ENCODE measurements at regions not wholly inside any gene's neighbourhood (a gene's known extent, or its start where the extent isn't known, plus 50 kb on each side); places are given as distances from the start of the nearest gene placed in this dataset.

DNA sequence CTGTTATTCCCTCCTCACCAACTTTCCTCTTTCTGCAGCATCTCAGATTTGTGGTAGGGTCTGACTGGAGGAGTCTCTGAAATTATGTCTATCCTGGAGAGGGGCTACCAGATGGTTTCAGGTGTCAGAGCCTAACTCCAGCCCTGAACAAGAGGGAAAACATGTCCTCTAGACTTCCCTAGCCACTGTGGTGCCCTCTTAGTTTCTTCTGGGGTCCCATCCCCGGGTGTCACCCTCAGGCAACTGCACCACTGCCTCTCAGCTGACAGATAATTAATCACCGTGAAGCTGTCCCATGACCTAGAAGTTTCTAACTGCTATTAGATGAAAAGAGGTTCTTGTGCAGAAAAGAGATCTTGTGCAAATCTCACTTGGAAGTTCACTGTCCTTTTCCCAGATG lies 95.1 kb upstream of the CELF4 start:
- WGBS, 2 donors: 74 to 88% methylated on average over 2 of the region's 2 CpGs
- intact Hi-C loops (cut with DNase I; ENCODE audit: low total_unique reads): no loop called here
- TF ChIP-seq, protein P1, sequence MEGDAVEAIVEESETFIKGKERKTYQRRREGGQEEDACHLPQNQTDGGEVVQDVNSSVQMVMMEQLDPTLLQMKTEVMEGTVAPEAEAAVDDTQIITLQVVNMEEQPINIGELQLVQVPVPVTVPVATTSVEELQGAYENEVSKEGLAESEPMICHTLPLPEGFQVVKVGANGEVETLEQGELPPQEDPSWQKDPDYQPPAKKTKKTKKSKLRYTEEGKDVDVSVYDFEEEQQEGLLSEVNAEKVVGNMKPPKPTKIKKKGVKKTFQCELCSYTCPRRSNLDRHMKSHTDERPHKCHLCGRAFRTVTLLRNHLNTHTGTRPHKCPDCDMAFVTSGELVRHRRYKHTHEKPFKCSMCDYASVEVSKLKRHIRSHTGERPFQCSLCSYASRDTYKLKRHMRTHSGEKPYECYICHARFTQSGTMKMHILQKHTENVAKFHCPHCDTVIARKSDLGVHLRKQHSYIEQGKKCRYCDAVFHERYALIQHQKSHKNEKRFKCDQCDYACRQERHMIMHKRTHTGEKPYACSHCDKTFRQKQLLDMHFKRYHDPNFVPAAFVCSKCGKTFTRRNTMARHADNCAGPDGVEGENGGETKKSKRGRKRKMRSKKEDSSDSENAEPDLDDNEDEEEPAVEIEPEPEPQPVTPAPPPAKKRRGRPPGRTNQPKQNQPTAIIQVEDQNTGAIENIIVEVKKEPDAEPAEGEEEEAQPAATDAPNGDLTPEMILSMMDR (IDR thresholded peaks at IDR 0.05): no peak
- TF ChIP-seq POLR2A (IDR thresholded peaks at IDR 0.05): no peak
- Histone ChIP-seq H3K27ac (no peak overlapping the region), H3K9me3 (no peaks in the 10 kb centered on the region), H3K4me3 (no peak overlapping the region), H3K27me3 (no peaks in the 10 kb centered on the region), H3K4me1 (peaks cover 3% of the 10 kb centered on the region), H3K36me3 (ENCODE audit: low read depth, missing control alignments) (no peaks in the 10 kb centered on the region)
- no peak for DNase-seq

DNA sequence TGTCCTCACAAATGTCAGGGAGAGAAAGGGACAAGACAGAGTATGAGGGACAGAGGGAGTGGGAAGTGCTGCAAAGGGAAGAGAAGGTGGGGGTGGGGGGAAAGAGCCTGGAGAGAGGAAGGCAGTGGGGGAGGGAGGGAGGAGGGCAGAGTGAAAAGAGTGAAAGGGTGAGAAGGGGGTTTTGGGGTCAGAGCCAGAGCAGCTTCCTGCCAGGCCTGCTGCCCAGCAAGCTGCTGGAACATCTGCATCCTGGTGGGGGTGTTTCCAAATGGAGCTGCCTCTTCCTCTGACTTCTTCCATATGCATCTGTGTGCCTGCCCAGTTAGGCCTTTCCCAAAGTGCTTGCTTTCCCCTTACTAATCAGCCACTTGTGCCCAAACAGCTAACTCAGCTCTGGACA lies 94.3 kb upstream of the CELF4 start:
- H3K27ac ChIP-seq: no peak overlapping the region
- H3K27me3 ChIP-seq: no peaks in the 10 kb centered on the region
- TF ChIP-seq, protein P1 (IDR thresholded peaks at IDR 0.05): no peak
- TF ChIP-seq POLR2A (IDR thresholded peaks at IDR 0.05): no peak
- no peak for DNase-seq
- no peak overlapping the region for H3K4me3 ChIP-seq
- H3K4me1 ChIP-seq: peaks cover 3% of the 10 kb centered on the region
- H3K36me3 ChIP-seq (ENCODE audit: low read depth, missing control alignments): no peaks in the 10 kb centered on the region
- intact Hi-C loops (cut with DNase I; ENCODE audit: low total_unique reads): no loop called here
- H3K9me3 ChIP-seq: no peaks in the 10 kb centered on the region

DNA sequence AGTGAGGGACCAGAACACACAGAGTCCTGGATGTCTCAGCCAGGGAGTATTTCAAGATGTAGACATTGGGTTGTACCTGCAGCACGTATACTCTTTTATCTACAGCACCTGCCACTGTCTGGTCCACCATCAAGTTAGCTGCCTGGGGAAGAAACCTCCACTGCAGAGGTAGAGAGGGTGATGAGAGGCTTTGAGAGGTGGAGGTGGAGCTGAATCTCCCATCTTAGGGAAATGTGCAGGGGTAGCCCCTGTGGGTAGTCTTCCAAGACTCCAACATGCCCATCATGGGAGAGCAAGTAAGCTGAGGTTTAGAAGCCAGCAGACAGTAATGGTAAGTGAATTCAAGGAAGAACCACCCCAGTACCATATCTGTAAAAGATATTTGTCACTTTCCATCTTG lies 93.3 kb upstream of the CELF4 start:
- intact Hi-C loops (cut with DNase I; ENCODE audit: low total_unique reads): no loop called here
- TF ChIP-seq POLR2A (IDR thresholded peaks at IDR 0.05): no peak
- TF ChIP-seq, protein P1 (IDR thresholded peaks at IDR 0.05): no peak
- WGBS, 2 donors: 78 to 91% methylated on average over 1 of the region's 1 CpG
- no peaks in the 10 kb centered on the region for H3K9me3 ChIP-seq
- H3K36me3 ChIP-seq (ENCODE audit: low read depth, missing control alignments): no peaks in the 10 kb centered on the region
- DNase-seq: no peak
- no peak overlapping the region for H3K4me3 ChIP-seq
- peaks cover 4% of the 10 kb centered on the region for H3K4me1 ChIP-seq
- H3K27ac ChIP-seq: no peak overlapping the region
- no peaks in the 10 kb centered on the region for H3K27me3 ChIP-seq

DNA sequence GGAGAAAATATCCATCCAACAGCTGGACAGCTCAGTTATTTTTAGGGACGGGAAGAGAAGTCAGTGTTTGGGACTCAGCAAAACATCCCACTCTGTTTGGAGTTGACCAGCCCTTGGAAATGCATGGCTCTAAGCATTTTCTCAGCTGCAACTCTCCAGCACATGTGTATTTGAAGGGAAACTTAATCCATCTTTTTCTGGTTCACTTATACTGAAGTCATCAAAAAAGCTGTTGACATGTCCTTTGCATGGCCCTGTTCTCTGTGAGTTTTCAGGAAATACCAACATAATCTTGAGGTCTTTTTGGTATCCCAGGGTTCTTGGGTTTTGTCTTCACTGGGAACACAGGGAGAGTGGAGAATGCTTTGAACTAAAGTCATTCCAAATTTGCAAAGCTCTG lies 91.9 kb upstream of the CELF4 start:
- no peaks in the 10 kb centered on the region for H3K36me3 ChIP-seq (ENCODE audit: low read depth, missing control alignments)
- no peak for DNase-seq
- TF ChIP-seq, protein P1 (IDR thresholded peaks at IDR 0.05): no peak
- TF ChIP-seq POLR2A (IDR thresholded peaks at IDR 0.05): no peak
- 58 to 64% methylated on average over 1 of the region's 1 CpG for WGBS, 2 donors
- no peak overlapping the region for H3K4me3 ChIP-seq
- H3K9me3 ChIP-seq: no peaks in the 10 kb centered on the region
- no peak overlapping the region for H3K27ac ChIP-seq
- peaks cover 6% of the 10 kb centered on the region for H3K4me1 ChIP-seq
- H3K27me3 ChIP-seq: no peaks in the 10 kb centered on the region
- intact Hi-C loops (cut with DNase I; ENCODE audit: low total_unique reads): no loop called here

DNA sequence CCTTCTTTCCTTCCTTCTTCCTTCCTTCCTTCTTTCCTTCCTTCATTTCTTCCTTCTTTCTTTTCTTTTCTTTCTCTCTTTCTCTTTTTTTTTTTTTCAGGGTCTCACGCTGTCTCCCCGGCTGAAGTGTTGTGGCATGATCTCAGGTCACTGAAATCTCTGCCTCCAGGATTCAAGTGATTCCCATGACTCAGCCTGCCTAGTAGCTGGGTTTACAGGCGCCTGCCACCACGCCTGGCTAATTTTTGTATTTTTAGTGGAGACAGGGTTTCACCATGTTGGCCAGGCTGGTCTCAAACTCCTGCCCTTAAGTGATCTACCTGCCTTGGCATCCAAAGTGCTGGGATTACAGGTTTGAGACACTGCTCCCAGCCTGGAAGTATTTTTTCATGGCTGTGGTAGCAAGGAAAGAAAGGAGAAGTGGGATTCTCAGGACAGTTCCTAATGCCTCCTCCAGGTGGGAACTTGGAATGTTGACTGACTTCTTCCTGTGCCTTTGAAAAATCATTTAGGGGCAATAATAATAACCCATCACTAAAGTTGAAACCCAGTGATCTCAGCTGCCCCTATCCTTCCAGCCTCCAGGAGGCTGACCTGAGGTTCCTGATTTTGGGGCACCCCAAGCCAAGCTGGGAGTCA lies 89.3 kb upstream of the CELF4 start:
- DNase-seq: no peak
- no peaks in the 10 kb centered on the region for H3K27me3 ChIP-seq
- no peak overlapping the region for H3K4me3 ChIP-seq
- TF ChIP-seq POLR2A (IDR thresholded peaks at IDR 0.05): no peak
- TF ChIP-seq, protein P1 (IDR thresholded peaks at IDR 0.05): no peak
- intact Hi-C loops (cut with DNase I; ENCODE audit: low total_unique reads): no loop called here
- 90 to 98% methylated on average over 4 of the region's 4 CpGs for WGBS, 2 donors
- no peaks in the 10 kb centered on the region for H3K9me3 ChIP-seq
- H3K27ac ChIP-seq: no peak overlapping the region
- H3K36me3 ChIP-seq (ENCODE audit: low read depth, missing control alignments): no peaks in the 10 kb centered on the region
- H3K4me1 ChIP-seq: peaks cover 6% of the 10 kb centered on the region

All from testis (tissue), 2 donors.